Spleen (tissue), 11 donors: ENCODE measurements at regions not wholly inside any gene's neighbourhood (a gene's known extent, or its start where the extent isn't known, plus 50 kb on each side); places are given as distances from the start of the nearest gene placed in this dataset.

Experiments
- DNase-seq: peaks from one replicate; pipeline ENCODE4 v3.0.0-alpha.2; 2020
- H3K27ac ChIP-seq, 8 donors: fragments of 200-600 bp; sonication (generic) in 7 of 8; 1 replicate in 4 of 8; 2 replicates in 4 of 8; pipeline versions ENCODE4 v1.5.0 to v1.8.0; 2016 to 2021; ENCODE audit warnings: inconsistent platforms in 4 of 8, mild to moderate bottlenecking in 4 of 8, moderate library complexity in 1 of 8
- H3K27me3 ChIP-seq, 7 donors: fragments of 200-600 bp; sonication (generic) in 6 of 7; replicated peaks in 1 of 7; 1 replicate in 4 of 7; 2 replicates in 3 of 7; pipeline versions ENCODE4 v1.5.0 to v1.8.0; 2016 to 2021; ENCODE audit warnings: inconsistent platforms in 3 of 7, mild to moderate bottlenecking in 1 of 7
- H3K36me3 ChIP-seq, 6 donors: fragments of 200-600 bp; sonication (generic) in 5 of 6; 1 replicate in 4 of 6; 2 replicates in 2 of 6; pipeline versions ENCODE4 v1.5.0 to v1.8.0; 2016 to 2021; ENCODE audit warnings: inconsistent platforms in 2 of 6
- H3K4me1 ChIP-seq, 6 donors: fragments of 200-600 bp; sonication (generic) in 5 of 6; 1 replicate in 3 of 6; 2 replicates in 3 of 6; pipeline versions ENCODE4 v1.5.0 to v1.8.0; 2016 to 2021; ENCODE audit warnings: inconsistent platforms in 3 of 6
- H3K4me3 ChIP-seq, 8 donors: fragments of 200-600 bp; sonication (generic) in 7 of 8; 1 replicate in 4 of 8; 2 replicates in 4 of 8; pipeline versions ENCODE4 v1.5.0 to v1.8.0; 2016 to 2021; ENCODE audit warnings: inconsistent platforms in 4 of 8, mild to moderate bottlenecking in 4 of 8, moderate library complexity in 2 of 8
- H3K9me3 ChIP-seq, 8 donors: fragments of 200-600 bp; sonication (generic) in 7 of 8; 1 replicate in 4 of 8; 2 replicates in 4 of 8; pipeline versions ENCODE4 v1.5.0 to v1.8.0; 2016 to 2021; ENCODE audit warnings: inconsistent platforms in 4 of 8
- CTCF ChIP-seq, 11 experiments: fragments of 200-600 bp in 7 of 11; fragments of 450-650 bp in 4 of 11; sonication (generic) in 4 of 11; IDR thresholded peaks in 8 of 11; conservative IDR thresholded peaks in 3 of 11; 1 replicate in 7 of 11; 2 replicates in 4 of 11; pipeline versions ENCODE4 v1.4.0 to v1.8.0; 2016 to 2021; ENCODE audit warnings: antibody characterized with exemption in 11 of 11, inconsistent platforms in 4 of 11, mild to moderate bottlenecking in 1 of 11
- POLR2A ChIP-seq, 3 donors: fragments of 450-650 bp; IDR thresholded peaks; one replicate each; pipeline ENCODE4 v1.5.1; 2017; ENCODE audit warnings: antibody characterized with exemption in 3 of 3, mild to moderate bottlenecking in 1 of 3
- POLR2AphosphoS5 ChIP-seq, 3 donors: sonication (generic); formaldehyde crosslinking; IDR thresholded peaks; one replicate each; pipeline ENCODE4 v1.5.1; 2017; ENCODE audit warnings: antibody characterized with exemption in 3 of 3
- WGBS, 5 donors: extraction: QIAGEN DNeasy Blood & Tissue Kit in 3 of 5; methylation state at CpG; one replicate each; pipeline versions ENCODE4 v1.1.5 to v1.1.7; 2013 to 2018; 5-methylcytosine and 5-hydroxymethylcytosine counted together
- intact Hi-C: fragments of 100-400 bp; cut with DNase I; formaldehyde crosslinking; loops from one replicate; pipeline ENCODE4 v1.15.0; 2023; ENCODE audit warnings: low total_unique reads
- donor health status: healthy with polysubstance abuse.
- donor health status: DM: no; HTN: no; CAD: no; lungs with moderate emphysema.
- donor health status: DM: no; HTN: no; CAD: no.
- donor health status: Bipolar disorder and iron deficiency.
- donor health status: healthy.
- donor health status: DM: no; HTN: no; CAD: no.
- donor health status: DM: yes; HTN: yes; CAD: no.

GRCh38 chrX:22349116-22349515, 76.4 kb downstream of the CBLL2 start:
- Histone ChIP-seq H3K9me3 (peaks cover 0 to 2% (median 0%) of the 10 kb centered on the region in 8 donors), H3K36me3 (no peaks in the 10 kb centered on the region), H3K4me1 (no peaks in the 10 kb centered on the region), H3K4me3 (no peak overlapping the region), H3K27ac (no peak overlapping the region), H3K27me3 (no peaks in the 10 kb centered on the region)
- no peak for TF ChIP-seq CTCF (IDR thresholded peaks at IDR 0.05 in 8 of 11, conservative IDR thresholded peaks at IDR 0.05 in 3 of 11)
- no peak for TF ChIP-seq POLR2A (IDR thresholded peaks at IDR 0.05)
- TF ChIP-seq POLR2AphosphoS5 (IDR thresholded peaks at IDR 0.05), result no peak
- intact Hi-C loops, result no loop called here
- WGBS, 5 donors, result 59 to 73% (median 65%) methylated on average over 2 of the region's 2 CpGs
- no peak for DNase-seq

GRCh38 chrX:22351076-22351475, 78.4 kb downstream of the CBLL2 start:
- Histone ChIP-seq H3K27me3 (no peaks in the 10 kb centered on the region), H3K27ac (no peak overlapping the region), H3K4me1 (no peaks in the 10 kb centered on the region), H3K36me3 (no peaks in the 10 kb centered on the region), H3K4me3 (no peak overlapping the region), H3K9me3 (peaks cover 0 to 2% (median 0%) of the 10 kb centered on the region in 8 donors)
- DNase-seq, result no peak
- intact Hi-C loops, result no loop called here
- TF ChIP-seq CTCF (IDR thresholded peaks at IDR 0.05 in 8 of 11, conservative IDR thresholded peaks at IDR 0.05 in 3 of 11) (no peak), POLR2AphosphoS5 (IDR thresholded peaks at IDR 0.05) (no peak), POLR2A (IDR thresholded peaks at IDR 0.05) (no peak)
- WGBS, 5 donors, result 35 to 61% (median 36%) methylated on average over 3 of the region's 3 CpGs

- H3K4me1 ChIP-seq, result no peaks in the 10 kb centered on the region
- H3K4me3 ChIP-seq, result no peak overlapping the region
- intact Hi-C loops, result no loop called here
- no peak for DNase-seq
- WGBS, 5 donors, result 71 to 80% (median 76%) methylated on average over 4 of the region's 4 CpGs
- peaks cover 0 to 2% (median 0%) of the 10 kb centered on the region in 8 donors for H3K9me3 ChIP-seq
- H3K36me3 ChIP-seq, result no peaks in the 10 kb centered on the region
- H3K27ac ChIP-seq, result no peak overlapping the region
- H3K27me3 ChIP-seq, result no peaks in the 10 kb centered on the region
- TF ChIP-seq POLR2A (IDR thresholded peaks at IDR 0.05) (no peak), POLR2AphosphoS5 (IDR thresholded peaks at IDR 0.05) (no peak), CTCF (IDR thresholded peaks at IDR 0.05 in 8 of 11, conservative IDR thresholded peaks at IDR 0.05 in 3 of 11) (no peak)
Observed at GRCh38 chrX:22351966-22352365, 79.3 kb downstream of the CBLL2 start.

- DNase-seq, result no peak
- H3K9me3 ChIP-seq, result no peaks in the 10 kb centered on the region
- no peak overlapping the region for H3K27ac ChIP-seq
- H3K4me1 ChIP-seq, result no peaks in the 10 kb centered on the region
- TF ChIP-seq POLR2A (IDR thresholded peaks at IDR 0.05) (no peak), CTCF (IDR thresholded peaks at IDR 0.05 in 8 of 11, conservative IDR thresholded peaks at IDR 0.05 in 3 of 11) (no peak), POLR2AphosphoS5 (IDR thresholded peaks at IDR 0.05) (no peak)
- H3K4me3 ChIP-seq, result no peak overlapping the region
- no peaks in the 10 kb centered on the region for H3K27me3 ChIP-seq
- 78 to 97% (median 92%) methylated on average over 2 of the region's 2 CpGs for WGBS, 5 donors
- no peaks in the 10 kb centered on the region for H3K36me3 ChIP-seq
- intact Hi-C loops, result no loop called here
Observed at GRCh38 chrX:22357621-22358020, 84.9 kb downstream of the CBLL2 start.
